Vagina (tissue), 2 donors: ENCODE measurements at regions not wholly inside any gene's neighbourhood (a gene's known extent, or its start where the extent isn't known, plus 50 kb on each side); places are given as distances from the start of the nearest gene placed in this dataset.

Experiments used
- POLR2A ChIP-seq, 2 donors: fragments of 450-650 bp; IDR thresholded peaks; one replicate each; pipeline ENCODE4 v1.6.1; 2017; ENCODE audit warnings: antibody characterized with exemption in 2 of 2, mild to moderate bottlenecking in 2 of 2, moderate library complexity in 2 of 2
- POLR2AphosphoS5 ChIP-seq, 2 donors: sonication (generic); formaldehyde crosslinking; IDR thresholded peaks; one replicate each; pipeline ENCODE4 v1.9.0; 2017; ENCODE audit warnings: antibody characterized with exemption in 2 of 2, mild to moderate bottlenecking in 2 of 2, low read depth in 1 of 2; ENCODE audit not compliant: insufficient read depth in 1 of 2
- TF ChIP-seq, protein P1 (sequence below), 3 experiments: fragments of 450-650 bp in 2 of 3; fragments of 200-600 bp in 1 of 3; sonication (generic) in 1 of 3; IDR thresholded peaks; one replicate each; pipeline ENCODE4 v1.5.1; 2017 to 2019; ENCODE audit warnings: antibody characterized with exemption in 3 of 3, mild to moderate bottlenecking in 2 of 3, moderate library complexity in 2 of 3

DNA sequence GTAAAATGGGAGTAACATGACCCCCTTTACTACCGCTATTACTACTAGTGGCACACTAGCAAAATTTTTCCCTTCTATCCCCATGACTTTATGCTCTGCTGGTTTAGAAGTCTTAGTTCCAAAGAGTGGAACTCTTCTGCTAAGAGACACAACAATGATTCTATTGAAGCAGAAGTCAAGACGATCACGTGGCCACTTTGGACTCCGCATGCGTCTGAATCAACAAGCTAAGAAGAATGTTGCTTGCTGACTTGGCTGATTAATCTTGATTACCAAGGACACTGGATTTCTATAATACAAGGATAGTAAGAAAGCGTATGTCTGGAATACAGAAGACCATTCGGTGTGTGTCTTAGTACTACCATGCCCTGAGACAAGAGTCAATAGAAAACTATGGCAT, 244.7 kb upstream of the BTBD3 start:
- TF ChIP-seq, protein P1, sequence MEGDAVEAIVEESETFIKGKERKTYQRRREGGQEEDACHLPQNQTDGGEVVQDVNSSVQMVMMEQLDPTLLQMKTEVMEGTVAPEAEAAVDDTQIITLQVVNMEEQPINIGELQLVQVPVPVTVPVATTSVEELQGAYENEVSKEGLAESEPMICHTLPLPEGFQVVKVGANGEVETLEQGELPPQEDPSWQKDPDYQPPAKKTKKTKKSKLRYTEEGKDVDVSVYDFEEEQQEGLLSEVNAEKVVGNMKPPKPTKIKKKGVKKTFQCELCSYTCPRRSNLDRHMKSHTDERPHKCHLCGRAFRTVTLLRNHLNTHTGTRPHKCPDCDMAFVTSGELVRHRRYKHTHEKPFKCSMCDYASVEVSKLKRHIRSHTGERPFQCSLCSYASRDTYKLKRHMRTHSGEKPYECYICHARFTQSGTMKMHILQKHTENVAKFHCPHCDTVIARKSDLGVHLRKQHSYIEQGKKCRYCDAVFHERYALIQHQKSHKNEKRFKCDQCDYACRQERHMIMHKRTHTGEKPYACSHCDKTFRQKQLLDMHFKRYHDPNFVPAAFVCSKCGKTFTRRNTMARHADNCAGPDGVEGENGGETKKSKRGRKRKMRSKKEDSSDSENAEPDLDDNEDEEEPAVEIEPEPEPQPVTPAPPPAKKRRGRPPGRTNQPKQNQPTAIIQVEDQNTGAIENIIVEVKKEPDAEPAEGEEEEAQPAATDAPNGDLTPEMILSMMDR (IDR thresholded peaks at IDR 0.05), result no peak
- TF ChIP-seq POLR2AphosphoS5 (IDR thresholded peaks at IDR 0.05; ENCODE audit: insufficient read depth in 1 of 2, low read depth in 1 of 2) (no peak), POLR2A (IDR thresholded peaks at IDR 0.05) (no peak)
